ENCODE measurements at regions not wholly inside any gene's neighbourhood (a gene's known extent, or its start where the extent isn't known, plus 50 kb on each side); places are given as distances from the start of the nearest gene placed in this dataset.

DNA sequence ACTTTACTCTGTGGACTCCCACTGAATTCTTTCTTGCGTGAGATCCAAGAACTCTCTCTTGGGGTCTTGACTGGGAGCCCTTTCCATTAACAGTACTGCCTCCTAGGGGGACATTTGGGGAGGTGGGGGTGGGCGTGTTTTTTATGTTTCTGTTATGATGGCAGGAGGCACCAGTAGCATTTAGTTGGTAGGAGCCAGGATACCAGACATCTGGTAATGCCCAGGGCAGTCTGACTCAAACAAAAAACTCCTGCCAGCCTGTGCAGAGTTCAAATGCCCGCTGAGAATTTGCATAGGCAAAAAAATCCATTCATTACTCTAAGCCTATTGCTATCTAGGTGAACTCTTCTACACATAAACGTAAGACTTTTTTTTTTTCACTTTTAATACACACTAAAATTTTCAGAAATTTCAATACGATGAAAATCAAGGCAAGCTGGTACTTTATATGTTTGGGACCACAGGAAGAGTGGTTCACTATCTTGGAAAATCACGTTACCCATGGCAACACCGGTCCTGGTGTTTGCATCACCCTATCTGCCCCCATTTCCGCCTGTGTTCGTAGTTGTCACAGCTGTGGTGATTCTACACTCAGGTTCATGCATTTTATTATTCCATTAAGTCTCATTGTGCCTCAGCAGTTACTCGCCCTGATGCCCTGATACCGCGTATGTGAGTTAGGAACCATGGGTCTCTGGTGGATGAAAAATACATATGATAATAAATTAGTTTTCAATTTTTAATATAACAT is 121.1 kb upstream of the XYLT1 start:
- Histone ChIP-seq H3K4me1 (no peaks in the 10 kb centered on the region), H3K36me3 (no peaks in the 10 kb centered on the region), H3K4me3 (no peak overlapping the region), H3K27me3 (no peaks in the 10 kb centered on the region), H3K9me3 (peaks cover 0 to 4% (median 0%) of the 10 kb centered on the region in 4 donors), H3K27ac (replicated peaks in 1 of 4) (no peak overlapping the region)
- 88% methylated on average over 12 of the region's 12 CpGs for WGBS
- intact Hi-C loops (cut with DNase I): no loop called here
- DNase-seq (ENCODE audit: extremely low spot score): peak; percentile 42
- TF ChIP-seq POLR2A (IDR thresholded peaks at IDR 0.05; ENCODE audit: low read depth) (no peak), POLR2AphosphoS5 (IDR thresholded peaks at IDR 0.05) (no peak), CTCF (IDR thresholded peaks at IDR 0.05) (no peak), EP300 (IDR thresholded peaks at IDR 0.05) (no peak)

GRCh38 chr16:17590711-17591654 is 120.2 kb upstream of the XYLT1 start:
- WGBS: 81% methylated on average over 9 of the region's 9 CpGs
- Histone ChIP-seq H3K4me1 (no peaks in the 10 kb centered on the region), H3K4me3 (no peak overlapping the region), H3K36me3 (no peaks in the 10 kb centered on the region), H3K9me3 (peaks cover 0 to 5% (median 0%) of the 10 kb centered on the region in 4 donors), H3K27ac (replicated peaks in 1 of 4) (no peak overlapping the region), H3K27me3 (no peaks in the 10 kb centered on the region)
- TF ChIP-seq EP300 (IDR thresholded peaks at IDR 0.05) (no peak), POLR2A (IDR thresholded peaks at IDR 0.05; ENCODE audit: low read depth) (no peak), POLR2AphosphoS5 (IDR thresholded peaks at IDR 0.05) (no peak)
- intact Hi-C loops (cut with DNase I): no loop called here
- no peak for DNase-seq (ENCODE audit: extremely low spot score)

DNA sequence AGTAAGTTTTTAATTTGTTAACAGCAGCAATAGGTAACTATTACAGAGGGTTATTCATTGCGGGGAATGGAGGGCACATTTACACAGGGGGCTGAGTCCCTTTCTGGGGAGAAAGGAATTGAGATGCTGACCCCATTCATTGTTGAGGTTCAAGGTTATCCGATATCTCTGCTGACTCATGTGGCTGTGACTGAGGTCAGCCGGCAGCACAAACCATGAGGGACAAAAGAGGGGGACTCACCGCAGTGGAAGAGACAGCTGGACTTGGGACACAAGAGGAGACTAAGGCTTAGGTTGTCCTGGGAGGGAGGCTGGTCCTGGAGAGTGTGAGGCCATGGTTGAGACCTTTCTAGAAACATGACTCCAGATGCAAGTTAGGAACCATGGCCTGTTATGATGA is 119.1 kb upstream of the XYLT1 start:
- H3K4me1 ChIP-seq: no peaks in the 10 kb centered on the region
- no peak for DNase-seq (ENCODE audit: extremely low spot score)
- H3K36me3 ChIP-seq: no peaks in the 10 kb centered on the region
- H3K4me3 ChIP-seq: no peak overlapping the region
- H3K9me3 ChIP-seq: peaks cover 0 to 5% (median 0%) of the 10 kb centered on the region in 4 donors
- 91% methylated on average over 4 of the region's 4 CpGs for WGBS
- no peak for TF ChIP-seq CTCF (IDR thresholded peaks at IDR 0.05)
- no peak for TF ChIP-seq POLR2AphosphoS5 (IDR thresholded peaks at IDR 0.05)
- TF ChIP-seq POLR2A (IDR thresholded peaks at IDR 0.05; ENCODE audit: low read depth): no peak
- no peak for TF ChIP-seq EP300 (IDR thresholded peaks at IDR 0.05)
- intact Hi-C loops (cut with DNase I): no loop called here
- H3K27me3 ChIP-seq: no peaks in the 10 kb centered on the region
- H3K27ac ChIP-seq (replicated peaks in 1 of 4): no peak overlapping the region

- Histone ChIP-seq H3K27ac (replicated peaks in 1 of 4) (no peak overlapping the region), H3K4me3 (no peak overlapping the region), H3K9me3 (peaks cover 0 to 5% (median 0%) of the 10 kb centered on the region in 4 donors), H3K4me1 (no peaks in the 10 kb centered on the region), H3K27me3 (no peaks in the 10 kb centered on the region), H3K36me3 (no peaks in the 10 kb centered on the region)
- intact Hi-C loops (cut with DNase I): no loop called here
- TF ChIP-seq CTCF (IDR thresholded peaks at IDR 0.05) (no peak), POLR2A (IDR thresholded peaks at IDR 0.05; ENCODE audit: low read depth) (no peak), POLR2AphosphoS5 (IDR thresholded peaks at IDR 0.05) (no peak), EP300 (IDR thresholded peaks at IDR 0.05) (no peak)
- no peak for DNase-seq (ENCODE audit: extremely low spot score)
- WGBS: 76% methylated on average over 3 of the region's 3 CpGs
Measured at GRCh38 chr16:17585449-17586074, 114.8 kb upstream of the XYLT1 start.
